Body of pancreas (tissue), 4 donors: ENCODE measurements at regions not wholly inside any gene's neighbourhood (a gene's known extent, or its start where the extent isn't known, plus 50 kb on each side); places are given as distances from the start of the nearest gene placed in this dataset.

Source experiments
- POLR2A ChIP-seq, 3 donors: fragments of 450-650 bp; IDR thresholded peaks; one replicate each; pipeline ENCODE4 v1.6.1; 2016; ENCODE audit warnings: antibody characterized with exemption in 3 of 3, mild to moderate bottlenecking in 2 of 3
- TF ChIP-seq, protein P1 (sequence below), 7 experiments: fragments of 450-650 bp in 4 of 7; fragments of 200-600 bp in 3 of 7; sonication (generic) in 3 of 7; IDR thresholded peaks; one replicate each; pipeline ENCODE4 v1.5.1; 2016 to 2019; ENCODE audit warnings: antibody characterized with exemption in 7 of 7

DNA sequence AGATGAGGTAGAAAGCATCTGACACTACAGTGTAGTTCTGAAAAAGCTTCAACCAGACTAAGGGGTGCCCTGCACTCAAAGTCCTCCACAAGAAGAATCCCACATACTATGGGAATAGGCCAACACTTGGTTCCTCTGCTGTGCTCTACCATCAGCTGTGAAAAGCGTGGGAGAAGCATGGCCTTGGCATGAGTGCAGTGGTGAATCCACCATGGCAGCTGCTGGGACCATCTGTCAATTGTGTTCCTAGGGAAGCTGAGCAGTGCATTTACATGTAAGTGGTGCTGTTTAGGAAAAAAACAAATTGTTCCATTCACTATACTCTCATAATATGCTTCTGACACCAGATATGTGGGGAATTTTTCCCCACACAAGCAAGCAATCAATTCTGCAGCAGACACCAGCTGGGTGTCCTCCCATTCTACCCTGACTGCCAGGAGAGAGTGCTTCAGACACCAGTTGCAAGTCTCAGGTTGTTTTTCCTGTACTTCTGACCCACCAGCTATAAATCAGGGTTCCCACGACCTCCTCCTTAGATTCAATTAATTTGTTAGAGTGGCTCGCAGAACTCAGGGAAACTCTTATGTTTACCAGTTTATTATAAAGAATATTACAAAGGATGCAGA lies 230.8 kb upstream of the CHRM3 start:
- TF ChIP-seq, protein P1, sequence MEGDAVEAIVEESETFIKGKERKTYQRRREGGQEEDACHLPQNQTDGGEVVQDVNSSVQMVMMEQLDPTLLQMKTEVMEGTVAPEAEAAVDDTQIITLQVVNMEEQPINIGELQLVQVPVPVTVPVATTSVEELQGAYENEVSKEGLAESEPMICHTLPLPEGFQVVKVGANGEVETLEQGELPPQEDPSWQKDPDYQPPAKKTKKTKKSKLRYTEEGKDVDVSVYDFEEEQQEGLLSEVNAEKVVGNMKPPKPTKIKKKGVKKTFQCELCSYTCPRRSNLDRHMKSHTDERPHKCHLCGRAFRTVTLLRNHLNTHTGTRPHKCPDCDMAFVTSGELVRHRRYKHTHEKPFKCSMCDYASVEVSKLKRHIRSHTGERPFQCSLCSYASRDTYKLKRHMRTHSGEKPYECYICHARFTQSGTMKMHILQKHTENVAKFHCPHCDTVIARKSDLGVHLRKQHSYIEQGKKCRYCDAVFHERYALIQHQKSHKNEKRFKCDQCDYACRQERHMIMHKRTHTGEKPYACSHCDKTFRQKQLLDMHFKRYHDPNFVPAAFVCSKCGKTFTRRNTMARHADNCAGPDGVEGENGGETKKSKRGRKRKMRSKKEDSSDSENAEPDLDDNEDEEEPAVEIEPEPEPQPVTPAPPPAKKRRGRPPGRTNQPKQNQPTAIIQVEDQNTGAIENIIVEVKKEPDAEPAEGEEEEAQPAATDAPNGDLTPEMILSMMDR (IDR thresholded peaks at IDR 0.05): no peak
- TF ChIP-seq POLR2A (IDR thresholded peaks at IDR 0.05): no peak
